ENCODE measurements at regions not wholly inside any gene's neighbourhood (a gene's known extent, or its start where the extent isn't known, plus 50 kb on each side); places are given as distances from the start of the nearest gene placed in this dataset.

DNA sequence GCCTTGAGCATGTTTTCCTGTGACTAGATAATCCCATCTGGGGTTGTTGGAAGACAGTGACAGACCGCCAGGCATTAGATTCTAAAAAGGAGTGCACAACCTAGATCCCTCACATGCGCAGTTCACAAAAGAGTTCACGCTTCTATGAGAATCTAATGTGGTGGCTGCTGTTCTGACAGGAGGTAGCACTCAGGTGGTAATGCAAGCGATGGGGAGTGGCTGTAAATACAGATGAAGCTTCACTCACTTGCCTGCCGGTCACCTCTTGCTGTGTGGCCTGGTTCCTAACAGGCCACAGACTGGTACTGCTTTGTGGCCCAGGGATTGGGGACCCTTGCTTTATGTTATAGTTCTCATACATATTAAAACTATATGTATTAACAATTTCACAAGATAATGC is 81.9 kb upstream of the TMLHE start:
- POLR2A ChIA-PET (ENCODE audit: low non-redundant PET): no interaction called here
- Histone ChIP-seq H3K4me3 (ENCODE audit: low read depth, low read length, poor library complexity, severe bottlenecking) (no peak overlapping the region), H3K27ac (ENCODE audit: low read depth, low read length, poor library complexity, severe bottlenecking) (no peak overlapping the region), H3K27me3 (replicated peaks; ENCODE audit: insufficient read depth, low read depth, low read length, poor library complexity) (no peaks in the 10 kb centered on the region), H3K36me3 (ENCODE audit: insufficient read depth, low read length, poor library complexity, severe bottlenecking) (no peaks in the 10 kb centered on the region), H3K4me1 (ENCODE audit: insufficient read depth, low read length, poor library complexity, severe bottlenecking) (no peaks in the 10 kb centered on the region), H3K9me3 (ENCODE audit: low read depth, low read length, poor library complexity, severe bottlenecking) (no peaks in the 10 kb centered on the region)
- TF ChIP-seq, protein P1, sequence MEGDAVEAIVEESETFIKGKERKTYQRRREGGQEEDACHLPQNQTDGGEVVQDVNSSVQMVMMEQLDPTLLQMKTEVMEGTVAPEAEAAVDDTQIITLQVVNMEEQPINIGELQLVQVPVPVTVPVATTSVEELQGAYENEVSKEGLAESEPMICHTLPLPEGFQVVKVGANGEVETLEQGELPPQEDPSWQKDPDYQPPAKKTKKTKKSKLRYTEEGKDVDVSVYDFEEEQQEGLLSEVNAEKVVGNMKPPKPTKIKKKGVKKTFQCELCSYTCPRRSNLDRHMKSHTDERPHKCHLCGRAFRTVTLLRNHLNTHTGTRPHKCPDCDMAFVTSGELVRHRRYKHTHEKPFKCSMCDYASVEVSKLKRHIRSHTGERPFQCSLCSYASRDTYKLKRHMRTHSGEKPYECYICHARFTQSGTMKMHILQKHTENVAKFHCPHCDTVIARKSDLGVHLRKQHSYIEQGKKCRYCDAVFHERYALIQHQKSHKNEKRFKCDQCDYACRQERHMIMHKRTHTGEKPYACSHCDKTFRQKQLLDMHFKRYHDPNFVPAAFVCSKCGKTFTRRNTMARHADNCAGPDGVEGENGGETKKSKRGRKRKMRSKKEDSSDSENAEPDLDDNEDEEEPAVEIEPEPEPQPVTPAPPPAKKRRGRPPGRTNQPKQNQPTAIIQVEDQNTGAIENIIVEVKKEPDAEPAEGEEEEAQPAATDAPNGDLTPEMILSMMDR (conservative IDR thresholded peaks at IDR 0.05; ENCODE audit: low read depth, low read length): no peak
- TF ChIP-seq EZH2 (IDR thresholded peaks at IDR 0.05; ENCODE audit: borderline replicate concordance, low read depth, low read length, poor library complexity, severe bottlenecking): no peak
- DNase-seq (ENCODE audit: low spot score): no peak
- CTCF ChIA-PET: no interaction called here
- BruUV-seq (replicated peaks): no TSS peak
- intact Hi-C loops (cut with micrococcal nuclease; ENCODE audit: unreplicated experiment): no loop called here

DNA sequence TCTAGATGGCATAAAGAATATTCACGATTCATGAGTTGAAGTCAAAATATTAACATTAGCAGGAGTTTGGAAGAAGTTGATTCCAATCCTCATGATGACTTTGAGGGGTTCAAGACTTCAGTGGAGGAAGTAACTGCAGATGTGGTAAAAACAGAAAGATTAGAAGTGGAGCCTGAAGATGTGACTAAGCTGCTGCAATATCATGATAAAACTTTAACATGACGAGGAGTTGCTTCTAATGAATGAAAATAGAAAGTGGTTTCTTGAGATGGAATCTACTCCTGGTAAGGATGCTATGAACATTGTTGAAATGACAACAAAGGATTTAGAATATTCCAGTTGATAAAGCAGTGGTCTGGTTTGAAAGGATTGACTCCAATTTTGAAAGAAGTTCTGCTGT is 70.1 kb upstream of the TMLHE start:
- CTCF ChIA-PET: no interaction called here

DNA sequence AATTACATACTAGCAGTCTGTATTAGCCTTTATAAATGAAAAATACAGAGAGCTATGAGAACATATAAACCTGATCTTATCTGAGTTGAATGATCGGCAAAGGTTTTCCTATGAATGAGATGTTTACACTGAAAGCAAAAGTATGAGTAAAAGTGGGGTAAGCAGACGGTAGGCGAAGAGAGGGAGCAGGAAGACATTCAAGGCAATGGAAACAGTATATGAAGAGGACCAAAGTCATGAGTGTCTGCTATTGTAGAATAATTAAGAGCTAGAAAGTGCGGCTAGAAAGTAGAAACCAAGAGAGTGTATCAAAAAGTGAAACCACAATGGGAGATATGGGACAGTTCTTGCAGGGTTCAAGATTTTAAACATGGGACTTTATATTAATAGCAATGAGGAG is 67.0 kb upstream of the TMLHE start:
- intact Hi-C loops (cut with micrococcal nuclease; ENCODE audit: unreplicated experiment): no loop called here
- Histone ChIP-seq H3K4me3 (ENCODE audit: low read depth, low read length, poor library complexity, severe bottlenecking) (no peak overlapping the region), H3K9me3 (ENCODE audit: low read depth, low read length, poor library complexity, severe bottlenecking) (no peaks in the 10 kb centered on the region), H3K27ac (ENCODE audit: low read depth, low read length, poor library complexity, severe bottlenecking) (no peak overlapping the region), H3K36me3 (ENCODE audit: insufficient read depth, low read length, poor library complexity, severe bottlenecking) (no peaks in the 10 kb centered on the region), H3K27me3 (replicated peaks; ENCODE audit: insufficient read depth, low read depth, low read length, poor library complexity) (no peaks in the 10 kb centered on the region), H3K4me1 (ENCODE audit: insufficient read depth, low read length, poor library complexity, severe bottlenecking) (no peaks in the 10 kb centered on the region)
- POLR2A ChIA-PET (ENCODE audit: low non-redundant PET): no interaction called here
- DNase-seq (ENCODE audit: low spot score): no peak
- TF ChIP-seq, protein P1 (conservative IDR thresholded peaks at IDR 0.05; ENCODE audit: low read depth, low read length): no peak
- no peak for TF ChIP-seq EZH2 (IDR thresholded peaks at IDR 0.05; ENCODE audit: borderline replicate concordance, low read depth, low read length, poor library complexity, severe bottlenecking)
- CTCF ChIA-PET: no interaction called here
- BruUV-seq (replicated peaks): no TSS peak

More for the DNA sequence above, 70.1 kb upstream of the TMLHE start:
- Histone ChIP-seq H3K27ac (ENCODE audit: low read depth, low read length, poor library complexity, severe bottlenecking) (no peak overlapping the region), H3K36me3 (ENCODE audit: insufficient read depth, low read length, poor library complexity, severe bottlenecking) (no peaks in the 10 kb centered on the region), H3K4me3 (ENCODE audit: low read depth, low read length, poor library complexity, severe bottlenecking) (no peak overlapping the region), H3K27me3 (replicated peaks; ENCODE audit: insufficient read depth, low read depth, low read length, poor library complexity) (no peaks in the 10 kb centered on the region), H3K4me1 (ENCODE audit: insufficient read depth, low read length, poor library complexity, severe bottlenecking) (no peaks in the 10 kb centered on the region), H3K9me3 (ENCODE audit: low read depth, low read length, poor library complexity, severe bottlenecking) (no peaks in the 10 kb centered on the region)
- intact Hi-C loops (cut with micrococcal nuclease; ENCODE audit: unreplicated experiment): no loop called here
- no peak for DNase-seq (ENCODE audit: low spot score)
- TF ChIP-seq EZH2 (IDR thresholded peaks at IDR 0.05; ENCODE audit: borderline replicate concordance, low read depth, low read length, poor library complexity, severe bottlenecking): no peak
- TF ChIP-seq, protein P1 (conservative IDR thresholded peaks at IDR 0.05; ENCODE audit: low read depth, low read length): no peak
- BruUV-seq (replicated peaks): no TSS peak
- POLR2A ChIA-PET (ENCODE audit: low non-redundant PET): no interaction called here

Data from A673 (cell line).